GM23338 (cell line): ENCODE measurements at regions not wholly inside any gene's neighbourhood (a gene's known extent, or its start where the extent isn't known, plus 50 kb on each side); places are given as distances from the start of the nearest gene placed in this dataset.

Experiments used
- ATAC-seq: fragments of 200-7000 bp; cut with Tn5 transposase; 3 replicates; pipeline ENCODE4 v1.9.1; 2020
- DNase-seq: peaks from one replicate; pipeline ENCODE4 v3.0.0-alpha.2; 2015; ENCODE audit warnings: low spot score
- H2AFZ ChIP-seq: fragments of 200-600 bp; sonication (generic); 2 replicates; pipeline ENCODE4 v1.8.0; 2016; ENCODE audit warnings: antibody characterized with exemption, mild to moderate bottlenecking, moderate library complexity
- H3F3A ChIP-seq: fragments of 200-600 bp; sonication (generic); replicated peaks from 2 replicates; pipeline ENCODE4 v1.8.0; 2017; ENCODE audit warnings: antibody characterized with exemption, mixed run types, low read depth
- H3K27ac ChIP-seq: fragments of 200-600 bp; sonication (generic); 2 replicates; pipeline ENCODE4 v1.6.1; 2016; ENCODE audit warnings: low read depth
- H3K27me3 ChIP-seq: fragments of 200-600 bp; sonication (generic); 2 replicates; pipeline ENCODE4 v1.8.0; 2016; ENCODE audit warnings: mild to moderate bottlenecking, mixed run types, moderate library complexity; ENCODE audit not compliant: insufficient read depth
- H3K36me3 ChIP-seq: fragments of 200-600 bp; sonication (generic); 2 replicates; pipeline ENCODE4 v1.8.0; 2016; ENCODE audit warnings: mild to moderate bottlenecking; ENCODE audit not compliant: insufficient read depth
- H3K4me1 ChIP-seq: fragments of 200-600 bp; sonication (generic); 2 replicates; pipeline ENCODE4 v1.8.0; 2016; ENCODE audit warnings: mild to moderate bottlenecking, moderate library complexity; ENCODE audit not compliant: insufficient read depth
- H3K4me2 ChIP-seq: fragments of 200-600 bp; sonication (generic); 2 replicates; pipeline ENCODE4 v1.7.1; 2017; ENCODE audit warnings: mixed run types
- H3K4me3 ChIP-seq: fragments of 200-600 bp; sonication (generic); 2 replicates; pipeline ENCODE4 v1.6.1; 2016; ENCODE audit warnings: mixed run types
- H3K79me2 ChIP-seq: fragments of 200-600 bp; sonication (generic); replicated peaks from 2 replicates; pipeline ENCODE4 v1.8.0; 2017; ENCODE audit warnings: mild to moderate bottlenecking; ENCODE audit not compliant: insufficient read depth
- H3K9me2 ChIP-seq: fragments of 200-600 bp; sonication (generic); 2 replicates; pipeline ENCODE4 v1.8.0; 2017; ENCODE audit not compliant: insufficient read depth
- H4K20me1 ChIP-seq: fragments of 200-600 bp; sonication (generic); replicated peaks from 2 replicates; pipeline ENCODE4 v1.8.0; 2017; ENCODE audit warnings: mild to moderate bottlenecking; ENCODE audit not compliant: insufficient read depth
- H3K27ac Mint-ChIP-seq: 2 replicates; pipeline ENCODE4 v1.8.0; 2020; ENCODE audit warnings: inconsistent platforms, mild to moderate bottlenecking, moderate library complexity, mixed read lengths
- H3K27me3 Mint-ChIP-seq: 3 replicates; pipeline ENCODE4 v1.8.0; 2022; ENCODE audit warnings: low read depth, mild to moderate bottlenecking, moderate library complexity, mixed read lengths, inconsistent platforms; ENCODE audit not compliant: insufficient read depth, poor library complexity
- H3K36me3 Mint-ChIP-seq: 3 replicates; pipeline ENCODE4 v1.8.0; 2021; ENCODE audit warnings: low read depth, mild to moderate bottlenecking, inconsistent platforms, moderate library complexity, mixed read lengths
- H3K4me1 Mint-ChIP-seq: 3 replicates; pipeline ENCODE4 v1.8.0; 2020; ENCODE audit warnings: mild to moderate bottlenecking, inconsistent platforms, mixed read lengths
- H3K4me3 Mint-ChIP-seq: 3 replicates; pipeline ENCODE4 v1.8.0; 2021; ENCODE audit warnings: moderate library complexity, mild to moderate bottlenecking, inconsistent platforms, mixed read lengths
- H3K9me3 Mint-ChIP-seq: 3 replicates; pipeline ENCODE4 v1.8.0; 2020; ENCODE audit warnings: moderate library complexity, mild to moderate bottlenecking, inconsistent platforms, mixed read lengths
- CREB1 ChIP-seq: fragments of 250-450 bp; sonication (Bioruptor Pico); IDR thresholded peaks from 2 replicates; pipeline ENCODE4 v1.5.0; 2020; ENCODE audit warnings: low read depth, mild to moderate bottlenecking, moderate library complexity
- CTCF ChIP-seq, 2 experiments: fragments of 200-600 bp in 1 of 2; sonication (generic) in 1 of 2; conservative IDR thresholded peaks; 2 replicates each; pipeline versions ENCODE4 v1.5.1 to v1.6.1; 2016 to 2017; ENCODE audit warnings: antibody characterized with exemption in 2 of 2, low read depth in 2 of 2, mild to moderate bottlenecking in 2 of 2, moderate library complexity in 1 of 2
- EZH2 ChIP-seq: fragments of 200-600 bp; sonication (generic); IDR thresholded peaks from one replicate; pipeline ENCODE4 v1.8.0; 2017; ENCODE audit warnings: antibody characterized with exemption, mild to moderate bottlenecking, low read depth; ENCODE audit not compliant: unreplicated experiment
- EZH2phosphoT487 ChIP-seq: fragments of 200-600 bp; sonication (generic); IDR thresholded peaks from one replicate; pipeline ENCODE4 v1.8.1; 2018; ENCODE audit warnings: antibody characterized with exemption; ENCODE audit not compliant: unreplicated experiment
- JUNB ChIP-seq: IDR thresholded peaks from one replicate; pipeline ENCODE4 v1.6.1; 2016; ENCODE audit warnings: antibody characterized with exemption; ENCODE audit not compliant: unreplicated experiment
- NANOG ChIP-seq: IDR thresholded peaks from 2 replicates; pipeline ENCODE4 v1.6.1; 2016; ENCODE audit warnings: antibody characterized with exemption, borderline replicate concordance
- POLR2AphosphoS5 ChIP-seq: IDR thresholded peaks from 2 replicates; pipeline ENCODE4 v1.6.1; 2016; ENCODE audit warnings: antibody characterized with exemption, low read depth
- STAT1 ChIP-seq: IDR thresholded peaks from one replicate; pipeline ENCODE4 v1.6.1; 2016; ENCODE audit warnings: antibody characterized with exemption; ENCODE audit not compliant: unreplicated experiment
- ZNF114 ChIP-seq: fragments of 250-450 bp; sonication (Bioruptor Pico); IDR thresholded peaks from 2 replicates; pipeline ENCODE4 v1.5.0; 2020; ENCODE audit warnings: mild to moderate bottlenecking, moderate library complexity
- ZNF331 ChIP-seq: fragments of 250-450 bp; sonication (Bioruptor Pico); IDR thresholded peaks from 2 replicates; pipeline ENCODE4 v1.5.0; 2020; ENCODE audit warnings: low read depth, mild to moderate bottlenecking, moderate library complexity
- TF ChIP-seq, protein P1 (sequence below): IDR thresholded peaks from 2 replicates; pipeline ENCODE4 v1.6.1; 2016; ENCODE audit warnings: antibody characterized with exemption
- TF ChIP-seq, protein P2 (sequence below): fragments of 250-450 bp; sonication (Bioruptor Pico); IDR thresholded peaks from 2 replicates; pipeline ENCODE4 v1.5.0; 2020; ENCODE audit warnings: mild to moderate bottlenecking, moderate library complexity
- TF ChIP-seq, protein P3 (sequence below): IDR thresholded peaks from one replicate; pipeline ENCODE4 v1.6.1; 2018; ENCODE audit warnings: antibody characterized with exemption; ENCODE audit not compliant: unreplicated experiment

DNA sequence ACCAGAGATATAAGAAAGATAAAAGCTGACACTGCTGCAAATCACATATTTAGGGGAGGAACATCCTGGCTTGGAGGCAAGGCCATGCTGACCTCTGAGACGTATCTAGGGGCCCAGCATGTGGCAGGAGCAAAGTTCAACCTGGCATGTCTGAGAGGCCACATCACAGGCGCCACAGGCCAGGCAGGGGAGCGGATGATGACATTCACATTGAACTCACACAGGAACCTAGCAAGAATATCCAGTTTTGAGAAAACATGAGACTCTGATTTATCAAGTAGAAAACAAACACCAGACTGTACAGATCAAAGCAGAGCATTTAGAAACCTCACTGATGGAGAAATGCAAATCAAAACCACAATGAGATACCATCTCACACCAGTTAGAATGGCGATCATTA lies 64.2 kb upstream of the STK32A start (continued):
- TF ChIP-seq CREB1 (CRISPR knock-in tag), result no peak
- TF ChIP-seq NANOG, result no peak
- TF ChIP-seq STAT1, result no peak
- TF ChIP-seq EZH2, result no peak
- TF ChIP-seq ZNF114 (CRISPR knock-in tag), result no peak
- no peak for TF ChIP-seq EZH2phosphoT487

DNA sequence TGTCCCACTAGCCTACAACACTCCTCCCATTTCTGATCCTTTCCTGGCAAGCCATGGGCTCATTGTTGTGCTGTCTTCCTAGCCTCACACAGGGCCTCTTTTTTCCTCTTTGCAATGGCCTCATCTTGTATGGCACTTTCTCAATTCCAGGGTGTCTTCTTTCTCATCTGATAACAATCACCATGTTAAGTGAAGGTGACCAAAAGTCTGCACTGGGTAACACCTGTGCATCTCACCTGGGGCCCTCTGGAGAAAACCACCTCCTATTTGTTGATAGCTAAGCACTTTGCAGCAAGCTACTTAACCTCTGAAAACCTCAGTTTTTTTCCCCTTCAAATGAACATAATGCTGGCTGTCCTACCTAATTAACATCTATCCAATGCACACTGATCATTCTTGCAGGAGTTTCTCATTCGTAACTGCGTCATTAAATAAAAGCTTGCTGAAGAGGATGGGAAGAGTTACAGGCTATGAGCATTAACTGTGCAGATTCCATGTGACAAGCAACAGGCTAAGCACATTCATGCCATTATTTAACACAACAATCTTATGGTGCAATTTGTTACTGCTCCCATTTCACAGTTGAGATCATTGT lies 60.1 kb upstream of the STK32A start:
- Mint-ChIP-seq H3K27ac (no peak overlapping the region), H3K27me3 (no peaks in the 10 kb centered on the region), H3K36me3 (no peaks in the 10 kb centered on the region), H3K9me3 (no peaks in the 10 kb centered on the region), H3K4me1 (no peaks in the 10 kb centered on the region), H3K4me3 (no peak overlapping the region)
- Histone ChIP-seq H3K27me3 (no peaks in the 10 kb centered on the region), H4K20me1 (no peaks in the 10 kb centered on the region), H3K79me2 (no peaks in the 10 kb centered on the region), H3K4me3 (no peak overlapping the region), H3K27ac (no peak overlapping the region), H3K9me2 (0 out of 2 replicates have a peak, but pooled peaks cover 5% of the 10 kb centered on the region), H3F3A (no peaks in the 10 kb centered on the region), H3K36me3 (no peaks in the 10 kb centered on the region), H2AFZ (no peak overlapping the region), H3K4me1 (no peaks in the 10 kb centered on the region), H3K4me2 (no peak overlapping the region)
- ATAC-seq (no peak), DNase-seq (no peak)
- TF ChIP-seq, protein P1, sequence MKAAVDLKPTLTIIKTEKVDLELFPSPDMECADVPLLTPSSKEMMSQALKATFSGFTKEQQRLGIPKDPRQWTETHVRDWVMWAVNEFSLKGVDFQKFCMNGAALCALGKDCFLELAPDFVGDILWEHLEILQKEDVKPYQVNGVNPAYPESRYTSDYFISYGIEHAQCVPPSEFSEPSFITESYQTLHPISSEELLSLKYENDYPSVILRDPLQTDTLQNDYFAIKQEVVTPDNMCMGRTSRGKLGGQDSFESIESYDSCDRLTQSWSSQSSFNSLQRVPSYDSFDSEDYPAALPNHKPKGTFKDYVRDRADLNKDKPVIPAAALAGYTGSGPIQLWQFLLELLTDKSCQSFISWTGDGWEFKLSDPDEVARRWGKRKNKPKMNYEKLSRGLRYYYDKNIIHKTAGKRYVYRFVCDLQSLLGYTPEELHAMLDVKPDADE, result no peak
- TF ChIP-seq, protein P2, sequence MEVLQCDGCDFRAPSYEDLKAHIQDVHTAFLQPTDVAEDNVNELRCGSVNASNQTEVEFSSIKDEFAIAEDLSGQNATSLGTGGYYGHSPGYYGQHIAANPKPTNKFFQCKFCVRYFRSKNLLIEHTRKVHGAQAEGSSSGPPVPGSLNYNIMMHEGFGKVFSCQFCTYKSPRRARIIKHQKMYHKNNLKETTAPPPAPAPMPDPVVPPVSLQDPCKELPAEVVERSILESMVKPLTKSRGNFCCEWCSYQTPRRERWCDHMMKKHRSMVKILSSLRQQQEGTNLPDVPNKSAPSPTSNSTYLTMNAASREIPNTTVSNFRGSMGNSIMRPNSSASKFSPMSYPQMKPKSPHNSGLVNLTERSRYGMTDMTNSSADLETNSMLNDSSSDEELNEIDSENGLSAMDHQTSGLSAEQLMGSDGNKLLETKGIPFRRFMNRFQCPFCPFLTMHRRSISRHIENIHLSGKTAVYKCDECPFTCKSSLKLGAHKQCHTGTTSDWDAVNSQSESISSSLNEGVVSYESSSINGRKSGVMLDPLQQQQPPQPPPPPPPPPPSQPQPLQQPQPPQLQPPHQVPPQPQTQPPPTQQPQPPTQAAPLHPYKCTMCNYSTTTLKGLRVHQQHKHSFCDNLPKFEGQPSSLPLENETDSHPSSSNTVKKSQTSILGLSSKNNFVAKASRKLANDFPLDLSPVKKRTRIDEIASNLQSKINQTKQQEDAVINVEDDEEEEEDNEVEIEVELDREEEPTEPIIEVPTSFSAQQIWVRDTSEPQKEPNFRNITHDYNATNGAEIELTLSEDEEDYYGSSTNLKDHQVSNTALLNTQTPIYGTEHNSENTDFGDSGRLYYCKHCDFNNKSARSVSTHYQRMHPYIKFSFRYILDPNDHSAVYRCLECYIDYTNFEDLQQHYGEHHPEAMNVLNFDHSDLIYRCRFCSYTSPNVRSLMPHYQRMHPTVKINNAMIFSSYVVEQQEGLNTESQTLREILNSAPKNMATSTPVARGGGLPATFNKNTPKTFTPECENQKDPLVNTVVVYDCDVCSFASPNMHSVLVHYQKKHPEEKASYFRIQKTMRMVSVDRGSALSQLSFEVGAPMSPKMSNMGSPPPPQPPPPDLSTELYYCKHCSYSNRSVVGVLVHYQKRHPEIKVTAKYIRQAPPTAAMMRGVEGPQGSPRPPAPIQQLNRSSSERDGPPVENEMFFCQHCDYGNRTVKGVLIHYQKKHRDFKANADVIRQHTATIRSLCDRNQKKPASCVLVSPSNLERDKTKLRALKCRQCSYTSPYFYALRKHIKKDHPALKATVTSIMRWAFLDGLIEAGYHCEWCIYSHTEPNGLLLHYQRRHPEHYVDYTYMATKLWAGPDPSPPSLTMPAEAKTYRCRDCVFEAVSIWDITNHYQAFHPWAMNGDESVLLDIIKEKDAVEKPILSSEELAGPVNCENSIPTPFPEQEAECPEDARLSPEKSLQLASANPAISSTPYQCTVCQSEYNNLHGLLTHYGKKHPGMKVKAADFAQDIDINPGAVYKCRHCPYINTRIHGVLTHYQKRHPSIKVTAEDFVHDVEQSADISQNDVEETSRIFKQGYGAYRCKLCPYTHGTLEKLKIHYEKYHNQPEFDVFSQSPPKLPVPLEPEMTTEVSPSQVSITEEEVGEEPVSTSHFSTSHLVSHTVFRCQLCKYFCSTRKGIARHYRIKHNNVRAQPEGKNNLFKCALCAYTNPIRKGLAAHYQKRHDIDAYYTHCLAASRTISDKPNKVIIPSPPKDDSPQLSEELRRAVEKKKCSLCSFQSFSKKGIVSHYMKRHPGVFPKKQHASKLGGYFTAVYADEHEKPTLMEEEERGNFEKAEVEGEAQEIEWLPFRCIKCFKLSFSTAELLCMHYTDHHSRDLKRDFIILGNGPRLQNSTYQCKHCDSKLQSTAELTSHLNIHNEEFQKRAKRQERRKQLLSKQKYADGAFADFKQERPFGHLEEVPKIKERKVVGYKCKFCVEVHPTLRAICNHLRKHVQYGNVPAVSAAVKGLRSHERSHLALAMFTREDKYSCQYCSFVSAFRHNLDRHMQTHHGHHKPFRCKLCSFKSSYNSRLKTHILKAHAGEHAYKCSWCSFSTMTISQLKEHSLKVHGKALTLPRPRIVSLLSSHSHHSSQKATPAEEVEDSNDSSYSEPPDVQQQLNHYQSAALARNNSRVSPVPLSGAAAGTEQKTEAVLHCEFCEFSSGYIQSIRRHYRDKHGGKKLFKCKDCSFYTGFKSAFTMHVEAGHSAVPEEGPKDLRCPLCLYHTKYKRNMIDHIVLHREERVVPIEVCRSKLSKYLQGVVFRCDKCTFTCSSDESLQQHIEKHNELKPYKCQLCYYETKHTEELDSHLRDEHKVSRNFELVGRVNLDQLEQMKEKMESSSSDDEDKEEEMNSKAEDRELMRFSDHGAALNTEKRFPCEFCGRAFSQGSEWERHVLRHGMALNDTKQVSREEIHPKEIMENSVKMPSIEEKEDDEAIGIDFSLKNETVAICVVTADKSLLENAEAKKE, result no peak
- TF ChIP-seq, protein P3, sequence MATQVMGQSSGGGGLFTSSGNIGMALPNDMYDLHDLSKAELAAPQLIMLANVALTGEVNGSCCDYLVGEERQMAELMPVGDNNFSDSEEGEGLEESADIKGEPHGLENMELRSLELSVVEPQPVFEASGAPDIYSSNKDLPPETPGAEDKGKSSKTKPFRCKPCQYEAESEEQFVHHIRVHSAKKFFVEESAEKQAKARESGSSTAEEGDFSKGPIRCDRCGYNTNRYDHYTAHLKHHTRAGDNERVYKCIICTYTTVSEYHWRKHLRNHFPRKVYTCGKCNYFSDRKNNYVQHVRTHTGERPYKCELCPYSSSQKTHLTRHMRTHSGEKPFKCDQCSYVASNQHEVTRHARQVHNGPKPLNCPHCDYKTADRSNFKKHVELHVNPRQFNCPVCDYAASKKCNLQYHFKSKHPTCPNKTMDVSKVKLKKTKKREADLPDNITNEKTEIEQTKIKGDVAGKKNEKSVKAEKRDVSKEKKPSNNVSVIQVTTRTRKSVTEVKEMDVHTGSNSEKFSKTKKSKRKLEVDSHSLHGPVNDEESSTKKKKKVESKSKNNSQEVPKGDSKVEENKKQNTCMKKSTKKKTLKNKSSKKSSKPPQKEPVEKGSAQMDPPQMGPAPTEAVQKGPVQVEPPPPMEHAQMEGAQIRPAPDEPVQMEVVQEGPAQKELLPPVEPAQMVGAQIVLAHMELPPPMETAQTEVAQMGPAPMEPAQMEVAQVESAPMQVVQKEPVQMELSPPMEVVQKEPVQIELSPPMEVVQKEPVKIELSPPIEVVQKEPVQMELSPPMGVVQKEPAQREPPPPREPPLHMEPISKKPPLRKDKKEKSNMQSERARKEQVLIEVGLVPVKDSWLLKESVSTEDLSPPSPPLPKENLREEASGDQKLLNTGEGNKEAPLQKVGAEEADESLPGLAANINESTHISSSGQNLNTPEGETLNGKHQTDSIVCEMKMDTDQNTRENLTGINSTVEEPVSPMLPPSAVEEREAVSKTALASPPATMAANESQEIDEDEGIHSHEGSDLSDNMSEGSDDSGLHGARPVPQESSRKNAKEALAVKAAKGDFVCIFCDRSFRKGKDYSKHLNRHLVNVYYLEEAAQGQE, result no peak
- TF ChIP-seq ZNF331 (CRISPR knock-in tag) (no peak), CREB1 (CRISPR knock-in tag) (no peak), NANOG (no peak), JUNB (no peak), STAT1 (no peak), POLR2AphosphoS5 (no peak), CTCF (conservative IDR thresholded peaks at IDR 0.05; ENCODE audit: low read depth in 2 of 2) (no peak), EZH2phosphoT487 (no peak)
